Stimulated activated CD8-positive, alpha-beta memory T cell treated with anti-CD3 and anti-CD28 coated beads, Interleukin-7, amount 100 ng/mL, for 48 hours (primary cell): ENCODE measurements at regions not wholly inside any gene's neighbourhood (a gene's known extent, or its start where the extent isn't known, plus 50 kb on each side); places are given as distances from the start of the nearest gene placed in this dataset.
"Not testable (repeated sequence)": the region's sequence is repeated elsewhere in the genome, so short reads cannot be mapped to it uniquely, and the experiment has no call there.

Source experiments
- DNase-seq, 2 donors: peaks; one replicate each; pipeline ENCODE4 v3.0.0-alpha.2; 2020; ENCODE audit warnings: low read depth in 1 of 2; ENCODE audit errors: extremely low read depth in 1 of 2

- no peak for DNase-seq
Observed at GRCh38 chr9:80797101-80797829, 892.1 kb downstream of the TLE1 start.

DNA sequence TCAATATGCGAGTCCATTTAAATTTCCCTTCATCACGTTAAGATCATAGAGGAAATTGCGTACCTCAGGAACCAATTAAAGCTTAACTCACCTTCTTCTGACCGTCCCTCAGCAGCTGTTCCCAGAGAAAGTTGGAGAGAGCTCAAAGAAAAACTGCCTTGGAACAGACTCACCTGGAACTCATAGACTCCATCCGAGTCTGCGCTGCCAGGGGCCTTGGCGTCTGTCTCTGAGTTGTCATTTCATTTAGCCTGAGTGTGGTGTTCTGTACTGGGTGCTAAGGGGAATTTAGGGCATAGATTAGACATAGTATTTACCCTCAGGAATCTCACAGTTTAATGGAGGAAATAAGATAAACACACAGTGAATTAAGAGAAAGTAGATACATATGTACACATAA lies 892.7 kb downstream of the TLE1 start:
- no peak for DNase-seq

DNA sequence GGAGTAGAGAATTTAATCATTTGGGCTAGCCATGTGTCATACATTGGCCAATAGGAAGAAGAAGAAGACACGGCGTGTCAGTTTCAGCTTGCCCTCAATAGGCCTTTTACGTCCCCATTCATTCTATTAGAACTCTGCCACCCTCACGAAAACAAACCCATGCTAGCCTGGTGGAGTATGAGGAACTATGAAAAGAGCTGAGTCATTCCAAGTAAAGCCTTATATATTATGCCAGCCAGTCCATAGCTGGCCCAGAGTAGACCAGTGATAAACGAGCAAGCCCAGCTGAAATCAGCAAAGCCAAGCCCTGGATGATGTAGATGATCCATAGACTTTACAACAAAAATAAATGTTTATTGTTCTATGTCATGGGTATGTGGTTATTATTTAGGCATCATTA lies 895.1 kb downstream of the TLE1 start:
- DNase-seq, result no peak

DNA sequence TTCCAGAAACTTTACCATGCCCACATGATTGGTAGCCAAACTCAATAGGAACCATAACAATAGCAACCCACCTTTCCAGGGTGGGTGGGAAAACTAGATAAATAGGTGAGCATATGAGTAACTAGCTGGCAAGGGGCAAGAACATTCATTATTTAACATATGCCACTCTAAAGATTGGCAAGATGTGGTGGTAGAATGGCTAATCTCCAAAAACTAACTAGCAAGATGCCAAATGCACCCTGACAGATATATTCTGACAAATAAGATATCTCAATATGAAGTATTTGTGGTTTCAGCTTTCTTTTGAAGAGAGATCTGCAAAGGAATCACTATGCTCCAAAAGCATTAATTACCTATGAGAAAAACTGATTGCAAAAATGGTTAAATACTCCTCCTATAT lies 895.6 kb downstream of the TLE1 start:
- DNase-seq, result no peak

DNA sequence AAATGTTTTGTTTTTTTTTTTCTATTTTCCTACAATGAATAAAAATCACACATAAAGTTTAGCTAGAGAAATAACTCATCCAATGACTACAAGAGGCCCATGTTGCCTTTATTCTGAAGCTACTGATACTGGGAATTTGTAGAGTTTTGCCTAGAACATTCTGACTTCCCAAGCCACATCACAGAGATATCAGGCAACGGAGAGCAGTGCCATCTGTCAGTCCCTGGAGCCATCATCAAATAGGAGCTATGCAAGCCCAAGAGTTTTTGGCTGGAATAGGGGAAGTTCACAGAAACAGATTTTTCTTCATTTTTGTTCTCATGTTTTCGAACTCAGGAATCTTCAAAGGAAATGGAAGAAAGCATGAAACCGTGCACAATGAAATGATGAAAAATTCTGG lies 896.6 kb downstream of the TLE1 start:
- DNase-seq, result no peak

DNA sequence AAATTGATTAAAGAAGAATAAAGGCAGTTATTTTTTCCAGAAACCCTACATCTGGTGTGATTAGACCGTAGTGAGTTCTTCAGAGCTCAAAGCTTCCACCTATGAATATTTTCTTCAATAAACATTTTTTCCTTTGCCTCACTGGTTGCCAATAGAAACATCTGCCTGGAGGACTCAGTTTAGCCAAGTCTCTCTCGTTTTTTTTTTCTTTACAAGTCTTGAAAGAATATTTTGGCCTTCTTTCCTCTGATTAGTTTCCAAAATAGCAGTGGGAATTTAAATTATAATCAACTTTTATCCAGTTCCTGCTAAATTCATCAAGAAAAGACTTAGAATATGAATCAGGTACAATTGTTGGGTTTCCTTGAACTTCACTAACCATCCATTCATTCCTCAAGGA lies 897.5 kb downstream of the TLE1 start:
- no peak for DNase-seq

DNA sequence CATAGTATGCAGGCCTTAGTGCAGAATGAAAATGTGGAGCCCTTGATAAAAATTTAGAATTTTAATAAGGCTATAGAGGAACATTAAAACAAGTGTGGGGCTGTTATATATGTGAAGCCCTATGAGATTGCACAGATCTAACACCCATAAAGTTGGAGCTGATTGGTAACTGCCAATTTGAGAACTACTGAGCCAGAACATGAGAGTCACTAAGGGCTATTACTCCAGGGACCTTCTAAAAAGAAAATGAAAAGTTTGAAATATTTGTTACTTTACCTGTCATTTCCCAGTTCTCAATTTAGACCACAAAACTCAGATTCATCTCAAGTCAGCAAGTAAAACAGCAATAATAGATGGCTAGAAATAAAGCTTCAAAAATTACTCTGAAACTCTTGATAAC lies 898.6 kb downstream of the TLE1 start:
- no peak for DNase-seq

GRCh38 chr9:80789831-80790230 lies 899.5 kb downstream of the TLE1 start:
- DNase-seq, result no peak

- no peak for DNase-seq
Observed at GRCh38 chr9:80787636-80788035, 901.7 kb downstream of the TLE1 start.

- no peak for DNase-seq
Observed at GRCh38 chr9:80784647-80785046, 904.7 kb downstream of the TLE1 start.

DNA sequence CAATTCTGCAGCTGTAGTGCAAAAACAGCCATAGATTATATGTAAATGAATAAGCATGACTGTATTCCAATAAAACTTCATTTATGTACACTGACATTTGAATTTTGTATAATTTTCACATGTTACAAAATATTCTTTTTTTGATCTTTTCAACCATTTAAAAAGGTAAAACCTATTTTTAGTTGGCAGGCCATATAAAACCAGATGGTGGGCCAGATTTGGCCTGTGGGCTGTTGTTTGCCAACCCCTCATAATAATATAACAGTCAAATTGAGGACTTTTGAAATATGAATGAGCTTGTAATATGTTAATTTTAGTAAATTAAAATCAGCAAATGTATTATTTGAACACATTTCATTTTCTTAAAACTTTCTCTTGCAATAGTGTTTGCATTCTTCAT lies 913.4 kb downstream of the TLE1 start:
- DNase-seq, result no peak

GRCh38 chr9:80775530-80775929 lies 913.8 kb downstream of the TLE1 start:
- DNase-seq, result no peak

DNA sequence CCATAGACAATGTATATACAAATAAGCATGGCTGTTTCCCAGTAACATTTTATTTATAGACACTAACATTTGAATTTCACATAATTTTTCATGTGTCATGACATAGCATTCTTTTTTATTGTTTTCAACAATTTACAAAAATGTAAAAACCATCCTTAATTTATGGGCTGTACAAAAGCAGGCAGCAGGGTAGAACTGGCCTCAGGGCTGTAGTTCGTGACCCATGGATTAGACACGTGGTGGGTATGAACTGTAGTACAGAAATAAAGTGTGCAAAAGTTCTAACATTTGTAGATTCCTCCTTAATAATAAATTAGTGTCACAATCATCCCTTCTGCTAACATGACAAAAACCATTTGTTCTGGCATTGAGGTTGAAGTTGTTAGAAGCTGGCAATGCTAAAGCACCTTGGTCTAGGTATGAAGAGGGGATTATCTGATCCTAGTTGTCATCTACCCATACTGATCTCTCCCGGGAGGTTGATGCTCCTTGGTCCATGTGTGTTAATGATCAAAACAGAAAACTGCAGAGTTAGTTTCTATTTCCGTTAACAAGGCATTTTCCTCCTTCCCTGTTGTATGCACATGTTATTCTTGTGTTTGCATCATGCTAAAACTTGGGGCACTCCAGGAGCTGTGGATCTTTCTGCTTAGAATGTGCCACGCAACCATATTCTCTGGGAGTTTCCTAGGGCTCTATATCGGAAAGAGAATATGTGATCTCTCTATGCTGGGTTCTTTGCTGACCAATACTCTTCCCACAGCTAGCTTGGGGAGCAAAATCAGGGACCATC lies 917.6 kb downstream of the TLE1 start:
- no peak for DNase-seq

DNA sequence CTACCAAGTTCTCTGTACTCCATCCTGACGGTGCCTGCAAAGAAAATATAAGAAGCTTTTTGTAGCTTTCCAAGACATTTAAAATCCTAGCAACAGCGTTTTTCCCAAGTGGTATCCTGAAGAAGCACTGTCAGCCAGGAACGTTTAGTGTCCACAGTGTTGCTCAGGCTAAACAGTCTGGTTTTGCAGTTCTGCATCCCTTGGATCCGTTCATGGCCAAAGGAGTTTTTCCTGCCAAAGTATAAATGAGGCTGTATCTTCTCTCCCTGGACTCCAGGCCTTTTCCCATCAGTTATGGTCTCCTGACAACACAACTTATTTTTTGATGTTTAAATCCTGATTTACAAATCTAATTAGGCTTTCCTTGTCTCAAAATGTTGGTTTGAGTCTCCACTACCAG lies 925.8 kb downstream of the TLE1 start:
- DNase-seq, result no peak

GRCh38 chr9:80755586-80755985 lies 933.8 kb downstream of the TLE1 start:
- DNase-seq, result no peak

- DNase-seq, result not testable (repeated sequence)
Observed at GRCh38 chr9:80747056-80747455, 942.3 kb downstream of the TLE1 start.

DNA sequence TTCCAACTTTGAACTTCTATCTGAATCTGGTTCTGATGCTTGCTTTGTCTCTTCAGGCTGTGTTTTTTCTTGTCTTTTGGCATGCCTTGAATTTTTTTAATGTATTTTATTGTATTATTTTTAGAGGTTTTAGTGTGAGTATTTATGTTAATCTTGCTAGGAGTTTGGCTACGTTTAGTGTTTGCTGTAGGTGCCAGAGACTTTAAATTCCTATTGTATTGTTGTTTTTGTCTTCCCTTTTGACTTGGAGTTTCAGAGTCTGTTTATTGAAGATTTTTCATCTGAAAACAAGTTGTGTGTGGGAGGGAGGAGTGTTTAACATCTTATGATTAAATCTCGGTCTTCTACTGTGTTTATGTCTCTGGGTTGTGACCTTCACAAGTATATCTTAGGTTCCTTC lies 956.8 kb downstream of the TLE1 start:
- no peak for DNase-seq

DNA sequence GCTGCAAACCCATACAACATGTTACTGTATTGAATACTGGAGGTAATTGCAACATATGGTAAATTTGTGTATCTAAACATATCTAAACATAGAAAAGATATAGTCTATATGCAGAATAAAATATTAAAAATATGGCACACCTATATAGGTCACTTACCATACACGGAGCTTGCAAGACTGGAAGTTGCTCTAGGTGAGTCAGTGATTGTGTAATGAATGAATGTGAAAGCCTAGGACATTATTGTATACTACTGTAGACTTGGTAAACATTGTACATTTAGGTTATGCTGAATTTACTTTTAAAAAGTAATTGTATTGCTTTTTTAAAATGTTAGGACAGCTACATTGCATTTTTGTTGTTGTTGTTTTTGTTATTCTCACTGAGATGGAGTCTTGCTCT lies 968.8 kb downstream of the TLE1 start:
- no peak for DNase-seq

DNA sequence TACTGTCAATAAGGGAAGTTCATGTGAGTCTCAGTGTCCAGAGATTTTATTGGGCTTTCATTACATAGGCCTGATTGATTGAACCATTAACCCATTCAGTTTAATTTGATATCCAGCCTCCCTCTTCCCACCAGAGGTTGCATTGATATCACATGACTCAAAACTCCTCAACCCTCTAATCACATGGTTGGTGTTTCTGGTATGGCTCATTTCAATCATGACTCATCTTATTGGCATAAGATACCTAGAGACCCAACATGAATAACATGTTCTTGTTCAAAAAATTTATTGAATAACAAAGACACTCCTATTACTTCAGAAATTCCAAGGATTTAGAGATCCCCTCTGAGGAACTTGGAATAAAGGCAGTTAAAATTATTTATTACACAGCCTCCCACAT lies 982.2 kb downstream of the TLE1 start:
- no peak for DNase-seq

GRCh38 chr9:80701061-80701460 lies 988.3 kb downstream of the TLE1 start:
- no peak for DNase-seq

DNA sequence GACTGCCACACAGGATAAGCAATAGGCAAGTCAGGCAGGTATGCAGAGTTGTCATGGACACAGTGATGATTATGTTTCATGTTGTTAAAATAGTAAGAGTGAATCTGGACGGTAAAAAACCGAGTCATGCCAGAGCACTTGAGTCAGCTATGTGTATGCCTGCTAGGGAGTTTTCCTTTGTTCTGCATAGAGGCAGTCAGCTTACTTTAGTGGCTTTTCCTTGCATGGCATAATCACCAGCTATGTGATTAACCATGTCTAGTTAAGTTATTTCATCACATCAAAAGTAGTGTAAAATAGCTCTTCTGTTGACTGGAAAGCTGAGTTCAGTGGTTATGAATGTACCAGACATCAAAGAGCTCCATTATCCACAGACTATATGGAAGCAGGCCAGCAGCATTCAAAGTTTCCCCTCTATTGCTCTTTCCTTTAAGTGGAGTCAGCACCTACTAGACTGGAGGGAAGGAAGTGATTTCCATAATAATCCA lies 989.8 kb downstream of the TLE1 start:
- DNase-seq, result no peak

- DNase-seq, result no peak
Observed at GRCh38 chr9:80698725-80699410, 990.5 kb downstream of the TLE1 start.
